HG03025 (cell line): ENCODE measurements at regions not wholly inside any gene's neighbourhood (a gene's known extent, or its start where the extent isn't known, plus 50 kb on each side); places are given as distances from the start of the nearest gene placed in this dataset.

Experiments
- ATAC-seq: cut with Tn5 transposase; IDR thresholded peaks from one replicate; pipeline ENCODE4 v1.9.1; 2021; ENCODE audit warnings: mild to moderate bottlenecking, moderate library complexity; ENCODE audit not compliant: unreplicated experiment, low FRiP score

- no peak for ATAC-seq
Observed at GRCh38 chr11:121761186-121761585, 308.4 kb upstream of the SORL1-AS1 start.

GRCh38 chr11:121757480-121758125 is 304.8 kb upstream of the SORL1-AS1 start:
- ATAC-seq = no peak

- ATAC-seq = no peak
Observed at GRCh38 chr11:121755906-121756305, 303.1 kb upstream of the SORL1-AS1 start.

GRCh38 chr11:121755191-121755590 is 302.4 kb upstream of the SORL1-AS1 start:
- ATAC-seq = no peak

- no peak for ATAC-seq
Observed at GRCh38 chr11:121754598-121754997, 301.8 kb upstream of the SORL1-AS1 start.

- no peak for ATAC-seq
Observed at GRCh38 chr11:121749691-121750090, 296.9 kb upstream of the SORL1-AS1 start.

- ATAC-seq = no peak
Observed at GRCh38 chr11:121748068-121748467, 295.3 kb upstream of the SORL1-AS1 start.

GRCh38 chr11:121743285-121743684 is 290.5 kb upstream of the SORL1-AS1 start:
- ATAC-seq = no peak

GRCh38 chr11:121741761-121742361 is 289.1 kb upstream of the SORL1-AS1 start:
- no peak for ATAC-seq

GRCh38 chr11:121741351-121741760 is 288.6 kb upstream of the SORL1-AS1 start:
- no peak for ATAC-seq

- no peak for ATAC-seq
Observed at GRCh38 chr11:121740902-121741301, 288.1 kb upstream of the SORL1-AS1 start.

GRCh38 chr11:121733858-121734257 is 281.1 kb upstream of the SORL1-AS1 start:
- no peak for ATAC-seq

GRCh38 chr11:121727942-121728341 is 275.2 kb upstream of the SORL1-AS1 start:
- ATAC-seq = no peak

GRCh38 chr11:121723246-121723741 is 270.5 kb upstream of the SORL1-AS1 start:
- no peak for ATAC-seq

- no peak for ATAC-seq
Observed at GRCh38 chr11:121722431-121723245, 269.9 kb upstream of the SORL1-AS1 start.

- no peak for ATAC-seq
Observed at GRCh38 chr11:121721961-121722360, 269.2 kb upstream of the SORL1-AS1 start.

- no peak for ATAC-seq
Observed at GRCh38 chr11:121721448-121721847, 268.7 kb upstream of the SORL1-AS1 start.

GRCh38 chr11:121717296-121717695 is 264.5 kb upstream of the SORL1-AS1 start:
- no peak for ATAC-seq

GRCh38 chr11:121716060-121716459 is 263.3 kb upstream of the SORL1-AS1 start:
- no peak for ATAC-seq

- ATAC-seq = no peak
Observed at GRCh38 chr11:121715405-121715804, 262.6 kb upstream of the SORL1-AS1 start.

GRCh38 chr11:121714351-121714750 is 261.6 kb upstream of the SORL1-AS1 start:
- ATAC-seq = no peak
